K562 (cell line): ENCODE measurements at regions not wholly inside any gene's neighbourhood (a gene's known extent, or its start where the extent isn't known, plus 50 kb on each side); places are given as distances from the start of the nearest gene placed in this dataset.

Experiments used
- ATAC-seq: fragments of 200-7000 bp; cut with Tn5 transposase; 3 replicates; pipeline ENCODE4 v1.9.1; 2020; ENCODE audit warnings: moderate library complexity
- BruUV-seq: library from RNA; stranded (reverse); fragments of 400-500 nt; replicated peaks from 2 replicates; lab custom pipeline; 2021; lab: Mats Ljungman, UMichigan
- CTCF ChIA-PET: fragments of 300-600 bp; formaldehyde crosslinking; extraction: SDS; loops from one replicate; lab custom pipeline; 2021; ENCODE audit warnings: low intra/inter-chr PET ratio; lab: Yijun Ruan, JAX
- POLR2A ChIA-PET: fragments of 300-600, 350-650 bp; sonication (Branson Sonifier 250); formaldehyde crosslinking; extraction: SDS; loops from one replicate; lab custom pipeline; 2021; ENCODE audit warnings: antibody characterized with exemption, inconsistent platforms; lab: Yijun Ruan, JAX
- DNase-seq, 4 experiments: peaks; one replicate each; pipeline versions ENCODE4 v3.0.0 to v3.0.0-alpha.2; 2011 to 2018; ENCODE audit warnings: low spot score in 3 of 4, mixed read lengths in 3 of 4; ENCODE audit errors: extremely low read depth in 1 of 4
- FAIRE-seq: peaks from 2 replicates; lab custom pipeline; 2011; peaks lifted over from hg19 to GRCh38; lab: Jason Lieb, UNC
- H2AFZ ChIP-seq: 2 replicates; pipeline ENCODE4 v1.6.0; 2011; ENCODE audit warnings: low read depth, low read length, control low read depth, inconsistent platforms
- H3K27ac ChIP-seq: fragments of 200-600 bp; 3 replicates; pipeline ENCODE4 v1.8.0; 2011; ENCODE audit warnings: low read depth, mild to moderate bottlenecking, control low read depth, inconsistent platforms, low read length, moderate library complexity, mixed read lengths; ENCODE audit errors: extremely low read depth
- H3K27me3 ChIP-seq, 2 experiments: fragments of 300-600 bp in 1 of 2; 2 replicates in 1 of 2; 3 replicates in 1 of 2; pipeline versions ENCODE4 v1.6.0 to v1.8.0; 2011; ENCODE audit warnings: inconsistent platforms in 2 of 2, low read length in 2 of 2, mild to moderate bottlenecking in 1 of 2, mixed read lengths in 1 of 2, moderate library complexity in 1 of 2; ENCODE audit not compliant: control insufficient read depth in 2 of 2, insufficient read depth in 2 of 2
- H3K36me3 ChIP-seq: fragments of 300-600 bp; 3 replicates; pipeline ENCODE4 v1.8.0; 2011; ENCODE audit warnings: mild to moderate bottlenecking, low read length, inconsistent platforms; ENCODE audit not compliant: control insufficient read depth, insufficient read depth
- H3K4me1 ChIP-seq, 2 experiments: fragments of 200-600 bp in 1 of 2; replicated peaks in 1 of 2; 2 replicates in 1 of 2; 3 replicates in 1 of 2; pipeline versions ENCODE4 v1.5.1 to v1.8.0; 2011; ENCODE audit warnings: inconsistent platforms in 2 of 2, low read length in 2 of 2, mild to moderate bottlenecking in 1 of 2, mixed read lengths in 1 of 2, moderate library complexity in 1 of 2; ENCODE audit not compliant: control insufficient read depth in 2 of 2, insufficient read depth in 2 of 2
- H3K4me2 ChIP-seq: 2 replicates; pipeline ENCODE4 v1.6.1; 2011; ENCODE audit warnings: low read length, control low read depth, inconsistent platforms, mixed read lengths; ENCODE audit not compliant: insufficient read depth
- H3K4me3 ChIP-seq: fragments of 200-600 bp; sonication (generic), shearing (Covaris generic); 2 replicates; pipeline ENCODE4 v1.5.1; 2016; ENCODE audit warnings: control low read depth, inconsistent platforms
- H3K79me2 ChIP-seq: fragments of 200-600 bp; 3 replicates; pipeline ENCODE4 v1.8.0; 2011; ENCODE audit warnings: low read length, inconsistent platforms; ENCODE audit not compliant: control insufficient read depth, insufficient read depth
- H3K9ac ChIP-seq, 2 experiments: 2 replicates each; pipeline versions ENCODE4 v1.6.0 to v1.6.1; 2011; ENCODE audit warnings: low read depth in 2 of 2, low read length in 2 of 2, control low read depth in 1 of 2, inconsistent platforms in 1 of 2, mild to moderate bottlenecking in 1 of 2, mixed read lengths in 1 of 2; ENCODE audit not compliant: insufficient read depth in 1 of 2
- H3K9me1 ChIP-seq: one replicate; pipeline ENCODE4 v1.6.0; 2011; ENCODE audit warnings: inconsistent platforms, mild to moderate bottlenecking, low read length, moderate library complexity; ENCODE audit not compliant: control insufficient read depth, insufficient read depth
- H3K9me3 ChIP-seq: replicated peaks from 2 replicates; pipeline ENCODE4 v1.5.1; 2011; ENCODE audit warnings: low read depth, low read length, inconsistent platforms; ENCODE audit not compliant: control insufficient read depth, insufficient read depth
- H4K20me1 ChIP-seq: replicated peaks from 2 replicates; pipeline ENCODE4 v1.6.1; 2011; ENCODE audit warnings: low read length, inconsistent platforms, mixed read lengths; ENCODE audit not compliant: control insufficient read depth, insufficient read depth
- CREB1 ChIP-seq, 2 experiments: sonication (generic) in 1 of 2; formaldehyde crosslinking in 1 of 2; IDR thresholded peaks; 2 replicates each; pipeline versions ENCODE4 v1.6.1 to v1.8.0; 2012 to 2022; ENCODE audit warnings: inconsistent platforms in 1 of 2, mild to moderate bottlenecking in 1 of 2, missing genetic modification reagents in 1 of 2, moderate library complexity in 1 of 2
- CXXC5 ChIP-seq: fragments of 250-450 bp; sonication (Bioruptor Pico); IDR thresholded peaks from 2 replicates; pipeline ENCODE4 v1.8.0; 2022; ENCODE audit warnings: inconsistent platforms, mild to moderate bottlenecking, moderate library complexity
- EP300 ChIP-seq: IDR thresholded peaks from 2 replicates; pipeline ENCODE4 v1.6.1; 2012; ENCODE audit warnings: low read length, improper control_type of control experiment
- ETV6 ChIP-seq, 3 experiments: fragments of 150-350 bp in 1 of 3; sonication (generic) in 1 of 3; formaldehyde crosslinking in 1 of 3; IDR thresholded peaks; 2 replicates each; pipeline versions ENCODE4 v1.6.1 to v1.8.0; 2014 to 2022; ENCODE audit warnings: borderline replicate concordance in 2 of 3, low read depth in 2 of 3, antibody characterized with exemption in 1 of 3, low read length in 1 of 3, mild to moderate bottlenecking in 1 of 3, missing genetic modification reagents in 1 of 3
- HNRNPLL ChIP-seq: fragments of 200-400 bp; formaldehyde crosslinking; IDR thresholded peaks from 2 replicates; pipeline ENCODE4 v1.6.1; 2017; ENCODE audit warnings: low read length, low read depth, mild to moderate bottlenecking; ENCODE audit not compliant: poor library complexity, severe bottlenecking
- POLR2B ChIP-seq: fragments of 450-650 bp; IDR thresholded peaks from 2 replicates; pipeline ENCODE4 v1.6.1; 2018; ENCODE audit warnings: low read depth; ENCODE audit not compliant: partially characterized antibody
- RBM14 ChIP-seq: fragments of 200-400 bp; formaldehyde crosslinking; IDR thresholded peaks from 2 replicates; pipeline ENCODE4 v1.6.1; 2018; ENCODE audit warnings: low read depth, mild to moderate bottlenecking, low read length, moderate library complexity, borderline replicate concordance; ENCODE audit not compliant: insufficient read depth
- SETDB1 ChIP-seq: IDR thresholded peaks from one replicate; pipeline ENCODE4 v1.6.1; 2012; ENCODE audit warnings: low read length, control low read depth, inconsistent platforms
- TRIM24 ChIP-seq, 2 experiments: fragments of 450-650 bp; IDR thresholded peaks; 2 replicates each; pipeline ENCODE4 v1.6.1; 2016
- ZBTB17 ChIP-seq: fragments of 450-650 bp; formaldehyde crosslinking; IDR thresholded peaks from 2 replicates; pipeline ENCODE4 v1.4.0; 2020; ENCODE audit warnings: mild to moderate bottlenecking
- ZNF696 ChIP-seq: fragments of 250-450 bp; sonication (Bioruptor Pico); conservative IDR thresholded peaks from 2 replicates; pipeline ENCODE4 v1.4.0; 2020; ENCODE audit warnings: mild to moderate bottlenecking, moderate library complexity
- in situ Hi-C: fragments of 300-500 bp; cut with MboI; formaldehyde crosslinking; loops from 4 replicates; pipeline ENCODE4 v1.15.0; 2018; ENCODE audit warnings: inconsistent platforms, mixed read lengths
- intact Hi-C: fragments of 100-400 bp; cut with micrococcal nuclease; formaldehyde crosslinking; loops from 2 replicates; pipeline ENCODE4 v1.14.2; 2022
- TF ChIP-seq, protein P1 (sequence below): fragments of 200-800 bp; sonication (Bioruptor generic); IDR thresholded peaks from 2 replicates; pipeline ENCODE4 v1.6.1; 2017; ENCODE audit warnings: missing genetic modification characterization, missing compliant biosample characterization
- TF ChIP-seq, protein P2 (sequence below): fragments of 250-450 bp; sonication (Bioruptor Pico); IDR thresholded peaks from 2 replicates; pipeline ENCODE4 v1.4.0; 2020; ENCODE audit warnings: mild to moderate bottlenecking, moderate library complexity
- TF ChIP-seq, protein P3 (sequence below): fragments of 250-450 bp; sonication (Bioruptor Pico); IDR thresholded peaks from 2 replicates; pipeline ENCODE4 v1.5.1; 2021; ENCODE audit warnings: mild to moderate bottlenecking

DNA sequence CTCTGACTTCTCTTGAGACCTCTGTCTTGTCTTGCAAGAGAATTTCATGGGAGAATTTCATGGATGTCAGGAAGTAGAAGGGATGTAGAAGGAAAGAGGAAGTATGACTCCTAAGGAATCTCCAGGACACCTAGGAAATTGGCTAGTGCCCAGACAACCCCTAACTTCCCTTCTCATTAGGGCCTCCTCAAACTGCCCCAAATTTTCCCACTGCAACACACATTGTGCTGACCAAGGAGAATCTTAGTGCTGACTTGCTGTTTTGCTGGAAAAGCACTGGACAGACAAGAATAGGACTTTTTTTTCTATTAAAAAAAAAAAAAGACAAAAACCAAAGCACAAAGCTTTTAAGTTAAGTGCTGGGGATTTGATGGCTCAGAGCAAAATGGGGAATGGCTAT lies 236.1 kb upstream of the CADM1 start:
- H4K20me1 ChIP-seq: no peaks in the 10 kb centered on the region
- H3K9me3 ChIP-seq: no peaks in the 10 kb centered on the region
- no peak overlapping the region for H2AFZ ChIP-seq
- peaks cover 6 to 23% of the 10 kb centered on the region in 2 experiments; a peak in 3 of 5 replicates for H3K27me3 ChIP-seq
- H3K36me3 ChIP-seq: no peaks in the 10 kb centered on the region
- no peak overlapping the region for H3K9ac ChIP-seq
- BruUV-seq: no TSS peak
- CTCF ChIA-PET: no interaction called here
- H3K4me2 ChIP-seq: no peak overlapping the region
- no peaks in the 10 kb centered on the region for H3K4me1 ChIP-seq
- no peaks in the 10 kb centered on the region for H3K9me1 ChIP-seq
- DNase-seq (no peak), ATAC-seq (no peak), FAIRE-seq (no peak)
- POLR2A ChIA-PET: interaction anchor here (0.6 kb wide), 1 partner anchor 24 kb away, joined by 3 read pairs; no protein-coding TSS in a partner anchor
- H3K4me3 ChIP-seq: no peak overlapping the region
- in situ Hi-C loops (no loop called here), intact Hi-C loops (no loop called here)
- H3K27ac ChIP-seq: no peak overlapping the region
- no peaks in the 10 kb centered on the region for H3K79me2 ChIP-seq
- TF ChIP-seq ZBTB17 (no peak), TRIM24 (IDR thresholded peaks at IDR 0.05) (no peak), HNRNPLL (no peak), EP300 (no peak), ZNF696 (CRISPR knock-in tag) (no peak), SETDB1 (no peak), CXXC5 (CRISPR knock-in tag) (no peak), ETV6 (IDR thresholded peaks at IDR 0.05; ENCODE audit: borderline replicate concordance in 1 of 2, low read depth in 2 of 2, low read length in 1 of 2) (no peak), ETV6 (CRISPR knock-in tag; IDR thresholded peaks at IDR 0.05; ENCODE audit: borderline replicate concordance) (no peak), RBM14 (no peak), CREB1 (IDR thresholded peaks at IDR 0.05) (no peak), CREB1 (CRISPR knock-in tag; IDR thresholded peaks at IDR 0.05) (no peak), POLR2B (no peak)
- TF ChIP-seq, protein P1, sequence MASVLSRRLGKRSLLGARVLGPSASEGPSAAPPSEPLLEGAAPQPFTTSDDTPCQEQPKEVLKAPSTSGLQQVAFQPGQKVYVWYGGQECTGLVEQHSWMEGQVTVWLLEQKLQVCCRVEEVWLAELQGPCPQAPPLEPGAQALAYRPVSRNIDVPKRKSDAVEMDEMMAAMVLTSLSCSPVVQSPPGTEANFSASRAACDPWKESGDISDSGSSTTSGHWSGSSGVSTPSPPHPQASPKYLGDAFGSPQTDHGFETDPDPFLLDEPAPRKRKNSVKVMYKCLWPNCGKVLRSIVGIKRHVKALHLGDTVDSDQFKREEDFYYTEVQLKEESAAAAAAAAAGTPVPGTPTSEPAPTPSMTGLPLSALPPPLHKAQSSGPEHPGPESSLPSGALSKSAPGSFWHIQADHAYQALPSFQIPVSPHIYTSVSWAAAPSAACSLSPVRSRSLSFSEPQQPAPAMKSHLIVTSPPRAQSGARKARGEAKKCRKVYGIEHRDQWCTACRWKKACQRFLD (CRISPR knock-in tag): no peak
- TF ChIP-seq, protein P2, sequence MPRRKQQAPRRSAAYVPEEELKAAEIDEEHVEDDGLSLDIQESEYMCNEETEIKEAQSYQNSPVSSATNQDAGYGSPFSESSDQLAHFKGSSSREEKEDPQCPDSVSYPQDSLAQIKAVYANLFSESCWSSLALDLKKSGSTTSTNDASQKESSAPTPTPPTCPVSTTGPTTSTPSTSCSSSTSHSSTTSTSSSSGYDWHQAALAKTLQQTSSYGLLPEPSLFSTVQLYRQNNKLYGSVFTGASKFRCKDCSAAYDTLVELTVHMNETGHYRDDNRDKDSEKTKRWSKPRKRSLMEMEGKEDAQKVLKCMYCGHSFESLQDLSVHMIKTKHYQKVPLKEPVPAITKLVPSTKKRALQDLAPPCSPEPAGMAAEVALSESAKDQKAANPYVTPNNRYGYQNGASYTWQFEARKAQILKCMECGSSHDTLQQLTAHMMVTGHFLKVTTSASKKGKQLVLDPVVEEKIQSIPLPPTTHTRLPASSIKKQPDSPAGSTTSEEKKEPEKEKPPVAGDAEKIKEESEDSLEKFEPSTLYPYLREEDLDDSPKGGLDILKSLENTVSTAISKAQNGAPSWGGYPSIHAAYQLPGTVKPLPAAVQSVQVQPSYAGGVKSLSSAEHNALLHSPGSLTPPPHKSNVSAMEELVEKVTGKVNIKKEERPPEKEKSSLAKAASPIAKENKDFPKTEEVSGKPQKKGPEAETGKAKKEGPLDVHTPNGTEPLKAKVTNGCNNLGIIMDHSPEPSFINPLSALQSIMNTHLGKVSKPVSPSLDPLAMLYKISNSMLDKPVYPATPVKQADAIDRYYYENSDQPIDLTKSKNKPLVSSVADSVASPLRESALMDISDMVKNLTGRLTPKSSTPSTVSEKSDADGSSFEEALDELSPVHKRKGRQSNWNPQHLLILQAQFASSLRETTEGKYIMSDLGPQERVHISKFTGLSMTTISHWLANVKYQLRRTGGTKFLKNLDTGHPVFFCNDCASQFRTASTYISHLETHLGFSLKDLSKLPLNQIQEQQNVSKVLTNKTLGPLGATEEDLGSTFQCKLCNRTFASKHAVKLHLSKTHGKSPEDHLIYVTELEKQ (CRISPR knock-in tag): no peak
- TF ChIP-seq, protein P3, sequence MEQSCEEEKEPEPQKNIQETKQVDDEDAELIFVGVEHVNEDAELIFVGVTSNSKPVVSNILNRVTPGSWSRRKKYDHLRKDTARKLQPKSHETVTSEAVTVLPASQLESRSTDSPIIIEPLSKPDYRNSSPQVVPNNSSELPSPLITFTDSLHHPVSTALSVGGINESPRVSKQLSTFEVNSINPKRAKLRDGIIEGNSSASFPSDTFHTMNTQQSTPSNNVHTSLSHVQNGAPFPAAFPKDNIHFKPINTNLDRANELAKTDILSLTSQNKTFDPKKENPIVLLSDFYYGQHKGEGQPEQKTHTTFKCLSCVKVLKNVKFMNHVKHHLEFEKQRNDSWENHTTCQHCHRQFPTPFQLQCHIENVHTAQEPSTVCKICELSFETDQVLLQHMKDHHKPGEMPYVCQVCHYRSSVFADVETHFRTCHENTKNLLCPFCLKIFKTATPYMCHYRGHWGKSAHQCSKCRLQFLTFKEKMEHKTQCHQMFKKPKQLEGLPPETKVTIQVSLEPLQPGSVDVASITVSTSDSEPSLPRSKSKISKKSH: no peak
